NK-92 treated with Interleukin-12 subunit alpha and Interleukin-12 subunit beta, amount 100 ng/mL, for 24 hours (cell line): ENCODE measurements at regions not wholly inside any gene's neighbourhood (a gene's known extent, or its start where the extent isn't known, plus 50 kb on each side); places are given as distances from the start of the nearest gene placed in this dataset.
"Not testable (repeated sequence)": the region's sequence is repeated elsewhere in the genome, so short reads cannot be mapped to it uniquely, and the experiment has no call there.

Experiments
- DNase-seq: peaks from one replicate; lab custom pipeline; 2025; lab: John Stamatoyannopoulos, UW

- DNase-seq = no peak
These were observed 197.2 kb downstream of the GRXCR1 start for GRCh38 chr4:43089730-43090129.

GRCh38 chr4:43103048-43103447 is 210.5 kb downstream of the GRXCR1 start:
- no peak for DNase-seq

GRCh38 chr4:43112139-43112538 is 219.6 kb downstream of the GRXCR1 start:
- DNase-seq = no peak

GRCh38 chr4:43113196-43113595 is 220.7 kb downstream of the GRXCR1 start:
- no peak for DNase-seq

GRCh38 chr4:43126595-43126994 is 234.1 kb downstream of the GRXCR1 start:
- DNase-seq = no peak

GRCh38 chr4:43130228-43131021 is 237.9 kb downstream of the GRXCR1 start:
- no peak for DNase-seq

- peak; percentile 24 for DNase-seq
These were observed 239.6 kb downstream of the GRXCR1 start for GRCh38 chr4:43132010-43132582.

GRCh38 chr4:43133566-43133965 is 241.1 kb downstream of the GRXCR1 start:
- no peak for DNase-seq

GRCh38 chr4:43136752-43137151 is 244.2 kb downstream of the GRXCR1 start:
- no peak for DNase-seq

- no peak for DNase-seq
These were observed 253.7 kb downstream of the GRXCR1 start for GRCh38 chr4:43146198-43146597.

- DNase-seq = no peak
These were observed 256.0 kb downstream of the GRXCR1 start for GRCh38 chr4:43148481-43148880.

- no peak for DNase-seq
These were observed 270.7 kb downstream of the GRXCR1 start for GRCh38 chr4:43163101-43163792.

- DNase-seq = no peak
These were observed 297.2 kb downstream of the GRXCR1 start for GRCh38 chr4:43189741-43190140.

GRCh38 chr4:43212576-43212975 is 320.1 kb downstream of the GRXCR1 start:
- not testable (repeated sequence) for DNase-seq

- DNase-seq = no peak
These were observed 331.3 kb downstream of the GRXCR1 start for GRCh38 chr4:43223820-43224219.

- no peak for DNase-seq
These were observed 332.0 kb downstream of the GRXCR1 start for GRCh38 chr4:43224559-43224958.

GRCh38 chr4:43233321-43233720 is 340.8 kb downstream of the GRXCR1 start:
- DNase-seq = no peak

- no peak for DNase-seq
These were observed 342.3 kb downstream of the GRXCR1 start for GRCh38 chr4:43234626-43235415.

- DNase-seq = no peak
These were observed 345.5 kb downstream of the GRXCR1 start for GRCh38 chr4:43238008-43238407.

GRCh38 chr4:43238585-43238984 is 346.1 kb downstream of the GRXCR1 start:
- DNase-seq = no peak

- no peak for DNase-seq
These were observed 348.6 kb downstream of the GRXCR1 start for GRCh38 chr4:43241104-43241503.

GRCh38 chr4:43242606-43243005 is 350.1 kb downstream of the GRXCR1 start:
- no peak for DNase-seq
